Endothelial cell of umbilical vein (primary cell): ENCODE measurements at regions not wholly inside any gene's neighbourhood (a gene's known extent, or its start where the extent isn't known, plus 50 kb on each side); places are given as distances from the start of the nearest gene placed in this dataset.

Source experiments
- BruUV-seq: library from RNA; stranded (reverse); fragments of 400-500 nt; replicated peaks from 2 replicates; lab custom pipeline; 2021; lab: Mats Ljungman, UMichigan
- CTCF ChIA-PET: fragments of 300-600, 350-600 bp; sonication (Branson Sonifier 250); formaldehyde crosslinking; loops from one replicate; lab custom pipeline; 2021; ENCODE audit warnings: antibody characterized with exemption, inconsistent platforms; lab: Charles Lee
- POLR2A ChIA-PET: fragments of 300-600, 350-600 bp; sonication (Branson Sonifier 250); formaldehyde crosslinking; loops from one replicate; lab custom pipeline; 2021; ENCODE audit warnings: antibody characterized with exemption, inconsistent platforms; lab: Charles Lee
- DNase-seq: peaks from one replicate; pipeline ENCODE4 v3.0.0-alpha.2; 2011; ENCODE audit warnings: low read depth, low spot score
- FAIRE-seq: peaks from 2 replicates; lab custom pipeline; 2011; peaks lifted over from hg19 to GRCh38; lab: Jason Lieb, UNC
- H2AFZ ChIP-seq: 2 replicates; pipeline ENCODE4 v1.6.0; 2012; ENCODE audit warnings: low read depth, low read length, control low read depth, inconsistent platforms
- H3K27ac ChIP-seq: 2 replicates; pipeline ENCODE4 v1.5.1; 2011; ENCODE audit warnings: low read depth, mild to moderate bottlenecking, control low read depth, low read length, moderate library complexity; ENCODE audit not compliant: insufficient read depth
- H3K27me3 ChIP-seq, 2 experiments: 2 replicates each; pipeline versions ENCODE4 v1.6.0 to v1.6.1; 2011; ENCODE audit warnings: low read length in 2 of 2, mixed read lengths in 1 of 2; ENCODE audit not compliant: control insufficient read depth in 2 of 2, insufficient read depth in 2 of 2
- H3K36me3 ChIP-seq, 2 experiments: 2 replicates in 1 of 2; 3 replicates in 1 of 2; pipeline ENCODE4 v1.5.1; 2011; ENCODE audit warnings: low read length in 2 of 2, mild to moderate bottlenecking in 1 of 2, moderate library complexity in 1 of 2; ENCODE audit not compliant: control insufficient read depth in 2 of 2, insufficient read depth in 2 of 2; ENCODE audit errors: extremely low read depth in 1 of 2
- H3K4me1 ChIP-seq: 3 replicates; pipeline ENCODE4 v1.5.1; 2011; ENCODE audit warnings: mild to moderate bottlenecking, low read length; ENCODE audit not compliant: control insufficient read depth, insufficient read depth; ENCODE audit errors: extremely low read depth
- H3K4me2 ChIP-seq: 2 replicates; pipeline ENCODE4 v1.6.1; 2011; ENCODE audit warnings: low read length, control low read depth, mixed read lengths; ENCODE audit not compliant: insufficient read depth
- H3K4me3 ChIP-seq, 3 experiments: fragments of 200-600 bp in 1 of 3; sonication (generic), shearing (Covaris generic) in 1 of 3; replicated peaks in 1 of 3; 2 replicates each; pipeline ENCODE4 v1.5.1; 2011 to 2016; ENCODE audit warnings: control low read depth in 3 of 3, low read length in 3 of 3, mild to moderate bottlenecking in 2 of 3, inconsistent platforms in 1 of 3, low read depth in 1 of 3, moderate library complexity in 1 of 3; ENCODE audit not compliant: insufficient read depth in 1 of 3
- H3K79me2 ChIP-seq: 2 replicates; pipeline ENCODE4 v1.6.0; 2012; ENCODE audit warnings: low read length, inconsistent platforms; ENCODE audit not compliant: control insufficient read depth, insufficient read depth
- H3K9ac ChIP-seq: replicated peaks from 2 replicates; pipeline ENCODE3; 2011; ENCODE audit warnings: low read length, control low read depth; ENCODE audit not compliant: insufficient read depth; ENCODE audit errors: extremely low read depth
- H3K9me1 ChIP-seq: replicated peaks from 3 replicates; pipeline ENCODE4 v1.6.0; 2011; ENCODE audit warnings: mild to moderate bottlenecking, low read length; ENCODE audit not compliant: control insufficient read depth, insufficient read depth; ENCODE audit errors: extremely low read depth
- H3K9me3 ChIP-seq: replicated peaks from 2 replicates; pipeline ENCODE4 v1.5.1; 2012; ENCODE audit warnings: low read length, inconsistent platforms; ENCODE audit not compliant: control insufficient read depth, insufficient read depth
- H4K20me1 ChIP-seq: replicated peaks from 2 replicates; pipeline ENCODE3; 2011; ENCODE audit warnings: mild to moderate bottlenecking, low read length; ENCODE audit not compliant: control insufficient read depth, insufficient read depth; ENCODE audit errors: extremely low read depth
- EZH2 ChIP-seq: IDR thresholded peaks from 2 replicates; pipeline ENCODE4 v1.6.1; 2012; ENCODE audit warnings: borderline replicate concordance, low read depth, mild to moderate bottlenecking, moderate library complexity, low read length, inconsistent platforms; ENCODE audit not compliant: severe bottlenecking
- FOS ChIP-seq: IDR thresholded peaks from 2 replicates; pipeline ENCODE4 v1.6.1; 2011; ENCODE audit warnings: mild to moderate bottlenecking, low read length, moderate library complexity, borderline replicate concordance; ENCODE audit not compliant: insufficient read depth
- GATA2 ChIP-seq: IDR thresholded peaks from 2 replicates; pipeline ENCODE4 v1.7.0; 2011; ENCODE audit warnings: low read depth, mild to moderate bottlenecking, moderate library complexity, mixed read lengths, low read length; ENCODE audit not compliant: insufficient read length, insufficient read depth
- JUN ChIP-seq: IDR thresholded peaks from 2 replicates; pipeline ENCODE4 v1.6.1; 2011; ENCODE audit warnings: borderline replicate concordance, low read depth; ENCODE audit not compliant: insufficient read length, insufficient read depth
- MYC ChIP-seq: IDR thresholded peaks from one replicate; pipeline ENCODE4 v1.6.1; 2011; ENCODE audit warnings: mild to moderate bottlenecking, low read depth, low read length
- POLR2A ChIP-seq: IDR thresholded peaks from 2 replicates; pipeline ENCODE4 v1.6.1; 2012; ENCODE audit warnings: low read depth, mild to moderate bottlenecking, control low read depth, low read length
- POLR2AphosphoS5 ChIP-seq: IDR thresholded peaks from 2 replicates; pipeline ENCODE4 v1.6.1; 2012; ENCODE audit warnings: low read depth, mild to moderate bottlenecking, control low read depth, low read length, moderate library complexity; ENCODE audit not compliant: insufficient read depth
- dilution Hi-C: fragments of 300-500 bp; cut with MboI; formaldehyde crosslinking; loops from one replicate; pipeline ENCODE4 v1.15.0; 2019; ENCODE audit warnings: low sequenced_read_pairs; ENCODE audit not compliant: extremely low pct_ligation_motif_present
- intact Hi-C: fragments of 100-400 bp; cut with micrococcal nuclease; formaldehyde crosslinking; loops from one replicate; pipeline ENCODE4 v1.10.0; 2022
- TF ChIP-seq, protein P1 (sequence below): IDR thresholded peaks from 2 replicates; pipeline ENCODE4 v1.6.1; 2011; ENCODE audit not compliant: insufficient read depth, insufficient read length

DNA sequence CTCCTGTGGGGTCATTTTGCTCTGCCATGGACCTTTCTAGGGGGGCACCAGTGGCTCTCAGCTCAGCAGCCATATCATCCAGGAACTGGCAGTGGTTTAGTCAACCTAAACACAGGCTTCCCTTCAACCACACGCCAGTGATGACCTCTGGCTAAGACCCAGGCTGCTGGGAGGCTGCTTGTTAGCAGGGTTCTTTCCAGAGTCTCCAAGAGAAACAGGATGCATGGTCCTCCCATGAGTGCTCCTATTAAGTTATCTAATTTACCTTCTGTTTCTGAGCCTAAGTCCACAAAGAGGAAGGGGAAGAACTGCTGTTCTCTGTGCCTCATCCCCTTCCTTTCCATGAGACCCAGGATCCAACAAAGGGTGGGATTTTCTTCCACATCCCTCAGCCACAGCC lies 137.3 kb upstream of the PLXNA2 start:
- Histone ChIP-seq H3K4me1 (no peaks in the 10 kb centered on the region), H3K36me3 (no peaks in the 10 kb centered on the region), H2AFZ (no peak overlapping the region), H4K20me1 (no peaks in the 10 kb centered on the region), H3K4me2 (no peak overlapping the region), H3K9me3 (no peaks in the 10 kb centered on the region), H3K4me3 (no peak overlapping the region), H3K9ac (no peak overlapping the region), H3K27ac (no peak overlapping the region), H3K27me3 (peaks cover 0 to 2% of the 10 kb centered on the region in 2 experiments), H3K9me1 (no peaks in the 10 kb centered on the region), H3K79me2 (no peaks in the 10 kb centered on the region)
- dilution Hi-C loops (no loop called here), intact Hi-C loops (no loop called here)
- ChIA-PET POLR2A (no interaction called here), CTCF (no interaction called here)
- FAIRE-seq = no peak
- no peak for DNase-seq
- no TSS peak for BruUV-seq
- TF ChIP-seq POLR2AphosphoS5 (no peak), FOS (no peak), POLR2A (no peak), JUN (no peak), GATA2 (no peak), MYC (no peak), EZH2 (no peak)
- TF ChIP-seq, protein P1, sequence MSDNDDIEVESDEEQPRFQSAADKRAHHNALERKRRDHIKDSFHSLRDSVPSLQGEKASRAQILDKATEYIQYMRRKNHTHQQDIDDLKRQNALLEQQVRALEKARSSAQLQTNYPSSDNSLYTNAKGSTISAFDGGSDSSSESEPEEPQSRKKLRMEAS = no peak
